IMR-90 (cell line): ENCODE measurements at regions not wholly inside any gene's neighbourhood (a gene's known extent, or its start where the extent isn't known, plus 50 kb on each side); places are given as distances from the start of the nearest gene placed in this dataset.

Source experiments
- ATAC-seq: fragments of 200-7000 bp; cut with Tn5 transposase; 2 replicates; pipeline ENCODE4 v1.9.1; 2020; ENCODE audit warnings: low read depth, mild to moderate bottlenecking, moderate library complexity
- BruUV-seq: library from RNA; stranded (reverse); fragments of 400-500 nt; replicated peaks from 2 replicates; lab custom pipeline; 2021; lab: Mats Ljungman, UMichigan
- CTCF ChIA-PET: fragments of 300-600 bp; formaldehyde crosslinking; extraction: SDS; loops from one replicate; lab custom pipeline; 2021; ENCODE audit warnings: antibody characterized with exemption; lab: Yijun Ruan, JAX
- POLR2A ChIA-PET: fragments of 300-600 bp; sonication (Branson Sonifier 250); formaldehyde crosslinking; loops from one replicate; lab custom pipeline; 2022; ENCODE audit warnings: antibody characterized with exemption; ENCODE audit not compliant: unreplicated experiment; lab: Charles Lee
- DNase-seq: peaks from one replicate; pipeline ENCODE4 v3.0.0; 2013
- H2AFZ ChIP-seq: replicated peaks from 2 replicates; pipeline ENCODE3; 2013; ENCODE audit warnings: low read length, mild to moderate bottlenecking; ENCODE audit not compliant: poor library complexity
- H2AK5ac ChIP-seq: 2 replicates; pipeline ENCODE4 v1.6.1; 2013; ENCODE audit warnings: low read depth, low read length, inconsistent platforms
- H2AK9ac ChIP-seq: replicated peaks from 2 replicates; pipeline ENCODE3; 2013; ENCODE audit warnings: mild to moderate bottlenecking, low read depth, low read length, moderate library complexity; ENCODE audit not compliant: poor library complexity
- H2BK120ac ChIP-seq: 2 replicates; pipeline ENCODE4 v1.6.1; 2013; ENCODE audit warnings: low read depth, low read length, inconsistent platforms
- H2BK15ac ChIP-seq: 3 replicates; pipeline ENCODE4 v1.6.1; 2013; ENCODE audit warnings: low read depth, low read length, inconsistent platforms
- H2BK20ac ChIP-seq: 2 replicates; pipeline ENCODE4 v1.6.1; 2013; ENCODE audit warnings: low read depth, mild to moderate bottlenecking, inconsistent platforms, low read length, moderate library complexity
- H2BK5ac ChIP-seq: 2 replicates; pipeline ENCODE4 v1.6.1; 2013; ENCODE audit warnings: mild to moderate bottlenecking, low read depth, low read length, inconsistent platforms; ENCODE audit not compliant: poor library complexity, severe bottlenecking
- H3K14ac ChIP-seq: replicated peaks from 2 replicates; pipeline ENCODE4 v1.6.1; 2013; ENCODE audit warnings: low read depth, low read length, inconsistent platforms
- H3K18ac ChIP-seq: 2 replicates; pipeline ENCODE4 v1.6.1; 2013; ENCODE audit warnings: low read depth, low read length, control low read depth
- H3K23ac ChIP-seq: 2 replicates; pipeline ENCODE4 v1.6.1; 2013; ENCODE audit warnings: low read depth, low read length, inconsistent platforms
- H3K27ac ChIP-seq: 2 replicates; pipeline ENCODE4 v1.5.1; 2013; ENCODE audit warnings: mild to moderate bottlenecking, control low read depth, low read length; ENCODE audit not compliant: insufficient read depth
- H3K27me3 ChIP-seq: 2 replicates; pipeline ENCODE4 v1.6.1; 2013; ENCODE audit warnings: low read length; ENCODE audit not compliant: control insufficient read depth, insufficient read depth
- H3K36me3 ChIP-seq: 2 replicates; pipeline ENCODE4 v1.6.1; 2013; ENCODE audit warnings: low read length, mixed read lengths; ENCODE audit not compliant: control insufficient read depth, insufficient read depth
- H3K4ac ChIP-seq: 2 replicates; pipeline ENCODE4 v1.6.1; 2013; ENCODE audit warnings: low read depth, low read length, inconsistent platforms
- H3K4me1 ChIP-seq: 2 replicates; pipeline ENCODE4 v1.6.1; 2013; ENCODE audit warnings: low read length, mixed read lengths; ENCODE audit not compliant: control insufficient read depth, insufficient read depth
- H3K4me2 ChIP-seq: 2 replicates; pipeline ENCODE4 v1.6.1; 2013; ENCODE audit warnings: low read depth, mild to moderate bottlenecking, control low read depth, low read length, moderate library complexity
- H3K4me3 ChIP-seq: 2 replicates; pipeline ENCODE4 v1.5.1; 2013; ENCODE audit warnings: low read depth, mild to moderate bottlenecking, control low read depth, low read length, moderate library complexity; ENCODE audit not compliant: insufficient read depth
- H3K56ac ChIP-seq: 2 replicates; pipeline ENCODE4 v1.6.1; 2013; ENCODE audit warnings: low read length, inconsistent platforms; ENCODE audit not compliant: insufficient read depth; ENCODE audit errors: extremely low read depth
- H3K79me1 ChIP-seq, 2 experiments: 2 replicates each; pipeline ENCODE4 v1.6.1; 2013; ENCODE audit warnings: low read length in 2 of 2, inconsistent platforms in 1 of 2, low read depth in 1 of 2
- H3K9ac ChIP-seq: 2 replicates; pipeline ENCODE4 v1.6.1; 2013; ENCODE audit warnings: low read depth, low read length, control low read depth
- H3K9me1 ChIP-seq: 2 replicates; pipeline ENCODE4 v1.6.1; 2013; ENCODE audit warnings: low read length, inconsistent platforms; ENCODE audit not compliant: insufficient read depth
- H3K9me3 ChIP-seq: 2 replicates; pipeline ENCODE4 v1.6.1; 2013; ENCODE audit warnings: low read length; ENCODE audit not compliant: control insufficient read depth, insufficient read depth
- H4K20me1 ChIP-seq: 2 replicates; pipeline ENCODE4 v1.6.1; 2013; ENCODE audit warnings: low read length, inconsistent platforms; ENCODE audit not compliant: insufficient read depth
- H4K5ac ChIP-seq: 2 replicates; pipeline ENCODE4 v1.6.1; 2013; ENCODE audit warnings: mild to moderate bottlenecking, low read depth, low read length, control low read depth
- H4K8ac ChIP-seq, 2 experiments: 2 replicates each; pipeline ENCODE4 v1.6.1; 2013; ENCODE audit warnings: low read depth in 2 of 2, low read length in 2 of 2, control low read depth in 1 of 2, inconsistent platforms in 1 of 2
- H4K91ac ChIP-seq: 2 replicates; pipeline ENCODE4 v1.6.1; 2013; ENCODE audit warnings: low read depth, low read length, inconsistent platforms; ENCODE audit not compliant: insufficient read depth
- BHLHE40 ChIP-seq: fragments of 150-350 bp; IDR thresholded peaks from 2 replicates; pipeline ENCODE4 v1.6.1; 2016; ENCODE audit warnings: mild to moderate bottlenecking, low read depth, low read length
- CEBPB ChIP-seq: IDR thresholded peaks from 2 replicates; pipeline ENCODE4 v1.6.1; 2012; ENCODE audit warnings: low read depth, low read length, improper control_type of control experiment
- CHD1 ChIP-seq: IDR thresholded peaks from 2 replicates; pipeline ENCODE4 v1.6.1; 2012; ENCODE audit warnings: low read depth, low read length, improper control_type of control experiment
- CTCF ChIP-seq: conservative IDR thresholded peaks from 2 replicates; pipeline ENCODE4 v1.5.1; 2012; ENCODE audit warnings: mild to moderate bottlenecking, low read depth, low read length, improper control_type of control experiment
- ELK1 ChIP-seq: fragments of 150-350 bp; IDR thresholded peaks from 2 replicates; pipeline ENCODE4 v1.6.1; 2016; ENCODE audit warnings: low read depth, mild to moderate bottlenecking, low read length, moderate library complexity, borderline replicate concordance
- MAFK ChIP-seq: IDR thresholded peaks from 2 replicates; pipeline ENCODE4 v1.6.1; 2012; ENCODE audit warnings: low read depth, low read length, improper control_type of control experiment
- MAZ ChIP-seq: IDR thresholded peaks from 2 replicates; pipeline ENCODE4 v1.6.1; 2012; ENCODE audit warnings: low read depth, mild to moderate bottlenecking, low read length, improper control_type of control experiment, moderate library complexity, borderline replicate concordance
- MXI1 ChIP-seq: IDR thresholded peaks from 2 replicates; pipeline ENCODE4 v1.6.1; 2012; ENCODE audit warnings: low read depth, mild to moderate bottlenecking, low read length, moderate library complexity, borderline replicate concordance
- NFE2L2 ChIP-seq: fragments of 150-350 bp; IDR thresholded peaks from 2 replicates; pipeline ENCODE4 v1.6.1; 2016; ENCODE audit warnings: low read depth, mild to moderate bottlenecking, low read length
- POLR2A ChIP-seq: IDR thresholded peaks from 2 replicates; pipeline ENCODE4 v1.6.1; 2012; ENCODE audit warnings: mild to moderate bottlenecking, low read depth, low read length
- RAD21 ChIP-seq: IDR thresholded peaks from 2 replicates; pipeline ENCODE4 v1.6.1; 2012; ENCODE audit warnings: low read length, improper control_type of control experiment
- RCOR1 ChIP-seq: IDR thresholded peaks from 2 replicates; pipeline ENCODE4 v1.6.1; 2012; ENCODE audit warnings: mild to moderate bottlenecking, low read length, improper control_type of control experiment; ENCODE audit not compliant: insufficient replicate concordance
- RFX5 ChIP-seq: IDR thresholded peaks from 2 replicates; pipeline ENCODE4 v1.8.0; 2012; ENCODE audit warnings: low read depth, mild to moderate bottlenecking, low read length, moderate library complexity
- USF2 ChIP-seq: fragments of 150-350 bp; IDR thresholded peaks from 2 replicates; pipeline ENCODE4 v1.6.1; 2017; ENCODE audit warnings: mild to moderate bottlenecking, antibody characterized with exemption, low read length, low read depth
- WGBS, 2 experiments: methylation state at CpG; one replicate each; pipeline versions ENCODE4 v1.1.5 to v1.1.7; 2013; ENCODE audit warnings: missing lambda C conversion rate in 2 of 2; ENCODE audit not compliant: insufficient read length in 1 of 2; ENCODE audit errors: extremely low coverage in 2 of 2; 5-methylcytosine and 5-hydroxymethylcytosine counted together
- dilution Hi-C: fragments of 300-500 bp; cut with HindIII; formaldehyde crosslinking; loops from one replicate; pipeline ENCODE4 v1.14.3; 2018; ENCODE audit warnings: low sequenced_read_pairs; ENCODE audit not compliant: unreplicated experiment
- in situ Hi-C: fragments of 300-500 bp; cut with MboI; formaldehyde crosslinking; loops from 3 replicates; pipeline ENCODE4 v1.14.3; 2019; ENCODE audit warnings: low sequenced_read_pairs, inconsistent platforms, mixed read lengths
- intact Hi-C: fragments of 100-400 bp; cut with micrococcal nuclease; formaldehyde crosslinking; loops from 2 replicates; pipeline ENCODE4 v1.10.0; 2022

GRCh38 chr11:71158936-71159335, 93.4 kb downstream of the SHANK2 start:
- WGBS, 2 experiments, result 80% methylated on average over 1 of the region's 4 CpGs; no CpG with 5 or more reads in 1 of the 2 experiments
- intact Hi-C loops (no loop called here), in situ Hi-C loops (no loop called here), dilution Hi-C loops (no loop called here)
- Histone ChIP-seq H3K18ac (no peak overlapping the region), H4K91ac (no peak overlapping the region), H2BK15ac (no peak overlapping the region), H2AFZ (no peak overlapping the region), H3K14ac (no peak overlapping the region), H3K9me3 (no peaks in the 10 kb centered on the region), H3K9me1 (no peaks in the 10 kb centered on the region), H2BK20ac (no peak overlapping the region), H3K4ac (no peak overlapping the region), H2BK5ac (no peak overlapping the region), H2AK9ac (no peak overlapping the region), H2BK120ac (no peak overlapping the region), H4K5ac (no peak overlapping the region), H3K27ac (no peak overlapping the region), H3K23ac (no peak overlapping the region), H3K9ac (no peak overlapping the region), H4K8ac (no peak overlapping the region), H3K27me3 (no peaks in the 10 kb centered on the region), H3K4me2 (no peak overlapping the region), H3K79me1 (no peaks in the 10 kb centered on the region), H3K4me3 (no peak overlapping the region), H3K56ac (no peak overlapping the region), H4K20me1 (no peaks in the 10 kb centered on the region; the same call in 1 of the 2 replicates), H3K4me1 (no peaks in the 10 kb centered on the region), H2AK5ac (no peak overlapping the region), H3K36me3 (no peaks in the 10 kb centered on the region)
- TF ChIP-seq RCOR1 (no peak), MAFK (no peak), CTCF (no peak), RAD21 (no peak), CEBPB (no peak), NFE2L2 (no peak), ELK1 (no peak), MAZ (no peak), CHD1 (no peak), BHLHE40 (no peak), USF2 (no peak), RFX5 (no peak), MXI1 (no peak), POLR2A (no peak)
- BruUV-seq, result no TSS peak
- ATAC-seq (no peak), DNase-seq (no peak)
- ChIA-PET CTCF (no interaction called here), POLR2A (no interaction called here)
